ENCODE measurements at regions not wholly inside any gene's neighbourhood (a gene's known extent, or its start where the extent isn't known, plus 50 kb on each side); places are given as distances from the start of the nearest gene placed in this dataset.
A peak's percentile ranks its signal among the peaks of the same experiment; 100 is the strongest.

DNA sequence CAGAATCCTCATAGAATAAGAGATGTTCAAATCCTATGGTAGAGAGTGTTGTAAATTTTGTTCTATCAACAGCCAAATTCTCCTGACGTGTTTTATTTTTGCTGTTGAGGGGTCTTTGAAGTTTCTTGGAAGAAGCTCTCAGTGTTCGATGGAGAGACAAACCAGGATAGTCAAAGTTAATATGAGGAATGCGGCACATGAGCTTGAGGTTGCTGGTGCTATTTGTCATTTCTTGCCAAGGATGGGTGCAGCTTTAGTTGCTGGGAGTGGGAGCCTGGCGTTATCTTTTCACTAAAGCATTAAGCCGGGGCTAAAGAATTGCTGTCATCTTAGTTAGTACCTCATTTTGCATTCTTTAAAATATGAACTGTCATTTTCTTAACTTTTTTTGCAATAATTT is 239.9 kb upstream of the CSNK1A1L start:
- peak; percentile 5 for DNase-seq
- Histone ChIP-seq H3K36me3 (ENCODE audit: control insufficient read depth, insufficient read depth, low read length) (no peaks in the 10 kb centered on the region), H3K9ac (ENCODE audit: low read length) (no peak overlapping the region), H3K79me2 (ENCODE audit: control insufficient read depth, insufficient read depth, low read length) (no peaks in the 10 kb centered on the region), H2BK15ac (replicated peaks; ENCODE audit: low read depth) (no peak overlapping the region), H3K56ac (ENCODE audit: low read length) (no peak overlapping the region), H3K4ac (ENCODE audit: low read depth, low read length) (no peak overlapping the region), H4K8ac (ENCODE audit: low read depth, low read length) (no peak overlapping the region), H2BK5ac (ENCODE audit: low read length) (no peak overlapping the region), H3K4me3 (ENCODE audit: low read length) (no peak overlapping the region), H3K4me1 (ENCODE audit: control insufficient read depth, low read depth, low read length) (no peaks in the 10 kb centered on the region), H2BK120ac (ENCODE audit: low read depth, low read length) (no peak overlapping the region), H3K18ac (ENCODE audit: low read length) (no peak overlapping the region), H2AK5ac (ENCODE audit: low read length) (no peak overlapping the region), H3K23ac (ENCODE audit: low read length) (no peak overlapping the region), H3K27me3 (ENCODE audit: insufficient read depth, low read length, poor library complexity) (no peaks in the 10 kb centered on the region), H3K4me2 (ENCODE audit: low read length) (no peak overlapping the region), H3K79me1 (ENCODE audit: low read length) (no peaks in the 10 kb centered on the region), H4K5ac (ENCODE audit: low read length) (no peak overlapping the region), H3K27ac (ENCODE audit: low read depth, low read length) (no peak overlapping the region)
- no CpG with 5 or more reads among the region's 5 CpGs for WGBS (ENCODE audit: extremely low coverage, insufficient coverage, low lambda C conversion rate)

DNA sequence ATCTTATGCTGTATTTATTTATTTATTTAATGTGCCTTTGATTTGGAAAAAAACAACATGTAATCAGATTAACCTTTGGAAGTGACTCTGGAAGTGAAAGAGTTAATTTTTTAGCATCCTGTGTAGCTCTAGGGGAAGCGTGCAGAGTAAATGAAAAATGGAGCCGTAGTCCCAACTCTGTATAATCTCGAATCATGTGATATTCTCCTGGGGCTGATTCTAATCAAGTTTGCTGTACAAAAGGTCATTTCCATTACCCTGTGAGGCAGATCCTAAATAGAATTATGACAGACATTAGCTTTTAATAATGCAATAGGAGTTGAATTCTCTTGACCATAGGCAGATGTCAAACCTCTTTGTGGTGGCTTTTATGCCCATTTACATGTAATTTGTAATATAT is 238.6 kb upstream of the CSNK1A1L start:
- Histone ChIP-seq H3K56ac (ENCODE audit: low read length) (no peak overlapping the region), H2AK5ac (ENCODE audit: low read length) (no peak overlapping the region), H3K4me3 (ENCODE audit: low read length) (no peak overlapping the region), H3K79me2 (ENCODE audit: control insufficient read depth, insufficient read depth, low read length) (no peaks in the 10 kb centered on the region), H3K9ac (ENCODE audit: low read length) (no peak overlapping the region), H4K5ac (ENCODE audit: low read length) (no peak overlapping the region), H3K27ac (ENCODE audit: low read depth, low read length) (no peak overlapping the region), H3K4me2 (ENCODE audit: low read length) (no peak overlapping the region), H3K18ac (ENCODE audit: low read length) (no peak overlapping the region), H3K23ac (ENCODE audit: low read length) (no peak overlapping the region), H3K27me3 (ENCODE audit: insufficient read depth, low read length, poor library complexity) (no peaks in the 10 kb centered on the region), H2BK15ac (replicated peaks; ENCODE audit: low read depth) (no peak overlapping the region), H3K4ac (ENCODE audit: low read depth, low read length) (no peak overlapping the region), H3K79me1 (ENCODE audit: low read length) (no peaks in the 10 kb centered on the region), H3K36me3 (ENCODE audit: control insufficient read depth, insufficient read depth, low read length) (no peaks in the 10 kb centered on the region), H4K8ac (ENCODE audit: low read depth, low read length) (no peak overlapping the region), H3K4me1 (ENCODE audit: control insufficient read depth, low read depth, low read length) (no peaks in the 10 kb centered on the region), H2BK120ac (ENCODE audit: low read depth, low read length) (no peak overlapping the region), H2BK5ac (ENCODE audit: low read length) (no peak overlapping the region)
- no CpG with 5 or more reads among the region's 3 CpGs for WGBS (ENCODE audit: extremely low coverage, insufficient coverage, low lambda C conversion rate)
- no peak for DNase-seq

DNA sequence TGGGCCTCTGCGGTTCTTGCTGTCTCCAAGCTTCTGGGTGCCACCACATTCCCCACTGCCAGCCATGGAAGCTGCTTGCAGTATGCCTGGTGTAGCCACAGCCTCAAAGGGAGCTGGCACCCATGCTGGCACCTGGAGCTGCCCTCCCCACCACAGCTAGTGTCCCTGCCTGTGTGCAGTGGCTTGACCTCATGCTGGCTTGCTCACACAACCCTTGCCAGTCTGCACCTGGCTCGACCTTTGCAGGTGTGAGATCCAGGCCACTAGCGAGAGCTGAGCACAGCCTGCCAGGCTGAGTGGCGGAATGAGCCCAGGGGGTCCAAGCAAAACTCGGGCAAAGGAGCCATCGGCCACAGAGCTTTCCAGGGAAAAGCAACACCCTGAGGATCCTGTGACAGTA is 236.7 kb upstream of the CSNK1A1L start:
- no peaks in the 10 kb centered on the region for H3K36me3 ChIP-seq (ENCODE audit: control insufficient read depth, insufficient read depth, low read length)
- no peak overlapping the region for H3K56ac ChIP-seq (ENCODE audit: low read length)
- no peak overlapping the region for H3K9ac ChIP-seq (ENCODE audit: low read length)
- H3K79me1 ChIP-seq (ENCODE audit: low read length), result no peaks in the 10 kb centered on the region
- no peak for DNase-seq
- no peak overlapping the region for H2BK5ac ChIP-seq (ENCODE audit: low read length)
- no peak overlapping the region for H2AK5ac ChIP-seq (ENCODE audit: low read length)
- no peaks in the 10 kb centered on the region for H3K4me1 ChIP-seq (ENCODE audit: control insufficient read depth, low read depth, low read length)
- H3K79me2 ChIP-seq (ENCODE audit: control insufficient read depth, insufficient read depth, low read length), result no peaks in the 10 kb centered on the region
- no peak overlapping the region for H3K4ac ChIP-seq (ENCODE audit: low read depth, low read length)
- no peak overlapping the region for H2BK120ac ChIP-seq (ENCODE audit: low read depth, low read length)
- no peak overlapping the region for H4K5ac ChIP-seq (ENCODE audit: low read length)
- no peak overlapping the region for H3K18ac ChIP-seq (ENCODE audit: low read length)
- H3K23ac ChIP-seq (ENCODE audit: low read length), result no peak overlapping the region
- H3K27ac ChIP-seq (ENCODE audit: low read depth, low read length), result no peak overlapping the region
- no peak overlapping the region for H2BK15ac ChIP-seq (replicated peaks; ENCODE audit: low read depth)
- H3K27me3 ChIP-seq (ENCODE audit: insufficient read depth, low read length, poor library complexity), result no peaks in the 10 kb centered on the region
- no peak overlapping the region for H3K4me3 ChIP-seq (ENCODE audit: low read length)
- no CpG with 5 or more reads among the region's 6 CpGs for WGBS (ENCODE audit: extremely low coverage, insufficient coverage, low lambda C conversion rate)
- H4K8ac ChIP-seq (ENCODE audit: low read depth, low read length), result no peak overlapping the region
- no peak overlapping the region for H3K4me2 ChIP-seq (ENCODE audit: low read length)

DNA sequence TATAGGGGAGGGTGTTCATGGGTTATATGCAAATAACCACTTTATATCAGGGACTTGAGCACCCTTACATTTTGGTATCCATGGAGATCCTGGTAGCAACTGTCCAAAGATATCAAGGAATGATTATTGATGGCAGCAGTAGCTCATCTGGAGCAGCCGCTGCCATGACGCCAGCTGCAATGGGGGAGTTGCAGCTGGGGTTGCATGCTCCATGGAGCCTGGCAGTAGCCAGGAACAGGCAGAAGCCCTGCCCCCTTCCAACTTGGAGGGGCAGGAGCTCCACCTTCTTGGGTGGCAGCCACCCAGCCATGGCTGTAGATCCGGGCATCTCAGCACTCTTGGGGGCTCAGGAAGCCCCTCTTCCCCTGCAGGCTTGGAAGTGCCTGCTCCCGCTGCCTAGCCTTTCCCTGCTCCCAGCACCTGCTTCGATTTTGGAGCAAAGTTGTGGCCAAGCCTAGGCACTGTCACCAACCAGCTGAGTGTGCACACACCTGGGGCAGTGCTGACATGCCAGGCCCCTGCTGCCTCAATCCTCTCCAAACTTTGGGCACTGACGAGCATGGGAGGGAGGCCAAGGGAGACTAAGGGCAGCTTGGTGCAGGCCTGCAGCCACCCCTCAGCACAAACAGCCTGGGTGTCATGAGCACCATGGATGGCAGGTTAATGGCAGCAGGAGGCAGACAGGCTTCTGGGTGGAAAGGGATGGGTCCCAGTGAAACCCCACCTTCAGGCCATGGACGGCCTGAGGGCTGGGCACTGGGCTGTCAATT is 235.6 kb upstream of the CSNK1A1L start:
- H3K4me1 ChIP-seq (ENCODE audit: control insufficient read depth, low read depth, low read length), result no peaks in the 10 kb centered on the region
- H3K36me3 ChIP-seq (ENCODE audit: control insufficient read depth, insufficient read depth, low read length), result no peaks in the 10 kb centered on the region
- WGBS (ENCODE audit: extremely low coverage, insufficient coverage, low lambda C conversion rate), result no CpG with 5 or more reads among the region's 7 CpGs
- no peak overlapping the region for H2BK5ac ChIP-seq (ENCODE audit: low read length)
- H3K79me2 ChIP-seq (ENCODE audit: control insufficient read depth, insufficient read depth, low read length), result no peaks in the 10 kb centered on the region
- H3K23ac ChIP-seq (ENCODE audit: low read length), result no peak overlapping the region
- H3K4me3 ChIP-seq (ENCODE audit: low read length), result no peak overlapping the region
- no peaks in the 10 kb centered on the region for H3K27me3 ChIP-seq (ENCODE audit: insufficient read depth, low read length, poor library complexity)
- no peak overlapping the region for H3K18ac ChIP-seq (ENCODE audit: low read length)
- H3K9ac ChIP-seq (ENCODE audit: low read length), result no peak overlapping the region
- no peaks in the 10 kb centered on the region for H3K79me1 ChIP-seq (ENCODE audit: low read length)
- H3K56ac ChIP-seq (ENCODE audit: low read length), result no peak overlapping the region
- no peak overlapping the region for H2AK5ac ChIP-seq (ENCODE audit: low read length)
- no peak for DNase-seq
- H2BK15ac ChIP-seq (replicated peaks; ENCODE audit: low read depth), result no peak overlapping the region
- no peak overlapping the region for H3K4ac ChIP-seq (ENCODE audit: low read depth, low read length)
- no peak overlapping the region for H2BK120ac ChIP-seq (ENCODE audit: low read depth, low read length)
- H3K27ac ChIP-seq (ENCODE audit: low read depth, low read length), result no peak overlapping the region
- H4K8ac ChIP-seq (ENCODE audit: low read depth, low read length), result no peak overlapping the region
- H3K4me2 ChIP-seq (ENCODE audit: low read length), result no peak overlapping the region
- no peak overlapping the region for H4K5ac ChIP-seq (ENCODE audit: low read length)

DNA sequence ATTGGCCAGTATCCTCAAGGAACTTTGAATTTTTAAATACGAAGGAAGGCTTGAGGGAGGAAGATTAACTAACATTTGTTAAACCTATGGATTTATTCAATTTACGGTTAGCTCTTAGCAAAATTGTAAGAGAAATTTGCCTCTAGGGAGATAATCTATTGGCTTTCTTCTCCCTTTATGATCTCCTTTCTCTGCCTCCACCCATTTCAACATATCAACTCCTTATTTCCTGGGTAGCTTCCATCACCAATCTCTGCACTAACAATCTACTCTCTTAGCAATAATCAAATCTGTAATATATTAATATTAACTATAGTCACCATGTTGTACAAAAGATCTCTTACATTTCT is 233.9 kb upstream of the CSNK1A1L start:
- WGBS (ENCODE audit: extremely low coverage, insufficient coverage, low lambda C conversion rate), result no CpG with 5 or more reads among the region's 2 CpGs
- Histone ChIP-seq H3K79me1 (ENCODE audit: low read length) (no peaks in the 10 kb centered on the region), H3K4me1 (ENCODE audit: control insufficient read depth, low read depth, low read length) (no peaks in the 10 kb centered on the region), H3K4me3 (ENCODE audit: low read length) (no peak overlapping the region), H2BK120ac (ENCODE audit: low read depth, low read length) (no peak overlapping the region), H3K23ac (ENCODE audit: low read length) (no peak overlapping the region), H2BK15ac (replicated peaks; ENCODE audit: low read depth) (no peak overlapping the region), H3K4ac (ENCODE audit: low read depth, low read length) (no peak overlapping the region), H4K5ac (ENCODE audit: low read length) (no peak overlapping the region), H3K4me2 (ENCODE audit: low read length) (no peak overlapping the region), H4K8ac (ENCODE audit: low read depth, low read length) (no peak overlapping the region), H2AK5ac (ENCODE audit: low read length) (no peak overlapping the region), H3K56ac (ENCODE audit: low read length) (no peak overlapping the region), H3K27ac (ENCODE audit: low read depth, low read length) (no peak overlapping the region), H3K79me2 (ENCODE audit: control insufficient read depth, insufficient read depth, low read length) (no peaks in the 10 kb centered on the region), H3K36me3 (ENCODE audit: control insufficient read depth, insufficient read depth, low read length) (no peaks in the 10 kb centered on the region), H3K9ac (ENCODE audit: low read length) (no peak overlapping the region), H3K27me3 (ENCODE audit: insufficient read depth, low read length, poor library complexity) (no peaks in the 10 kb centered on the region), H3K18ac (ENCODE audit: low read length) (no peak overlapping the region), H2BK5ac (ENCODE audit: low read length) (no peak overlapping the region)
- no peak for DNase-seq

Data from mesendoderm (in vitro differentiated cells).